Muscle layer of duodenum (tissue), 2 donors: ENCODE measurements at regions not wholly inside any gene's neighbourhood (a gene's known extent, or its start where the extent isn't known, plus 50 kb on each side); places are given as distances from the start of the nearest gene placed in this dataset.

Experiments
- H3K27ac ChIP-seq: one replicate; pipeline ENCODE4 v1.7.0; 2013; ENCODE audit warnings: mild to moderate bottlenecking, low read length
- H3K27me3 ChIP-seq: one replicate; pipeline ENCODE4 v1.7.0; 2013; ENCODE audit warnings: low read depth, mild to moderate bottlenecking, control low read depth, low read length
- H3K36me3 ChIP-seq, 2 donors: one replicate each; pipeline ENCODE4 v1.7.0; 2013; ENCODE audit warnings: low read length in 2 of 2, control low read depth in 1 of 2, mild to moderate bottlenecking in 1 of 2; ENCODE audit not compliant: insufficient read depth in 2 of 2, control insufficient read depth in 1 of 2
- H3K4me1 ChIP-seq, 2 donors: one replicate each; pipeline ENCODE4 v1.7.0; 2013; ENCODE audit warnings: low read length in 2 of 2, mild to moderate bottlenecking in 2 of 2, control low read depth in 1 of 2, moderate library complexity in 1 of 2; ENCODE audit not compliant: insufficient read depth in 2 of 2, control insufficient read depth in 1 of 2
- H3K4me3 ChIP-seq, 2 donors: one replicate each; pipeline ENCODE4 v1.7.0; 2013; ENCODE audit warnings: low read length in 2 of 2, low read depth in 1 of 2, mild to moderate bottlenecking in 1 of 2
- H3K9me3 ChIP-seq, 2 donors: one replicate each; pipeline ENCODE4 v1.7.0; 2013; ENCODE audit warnings: low read length in 2 of 2, control low read depth in 1 of 2, mild to moderate bottlenecking in 1 of 2; ENCODE audit not compliant: control insufficient read depth in 1 of 2
- donor health status: healthy.

DNA sequence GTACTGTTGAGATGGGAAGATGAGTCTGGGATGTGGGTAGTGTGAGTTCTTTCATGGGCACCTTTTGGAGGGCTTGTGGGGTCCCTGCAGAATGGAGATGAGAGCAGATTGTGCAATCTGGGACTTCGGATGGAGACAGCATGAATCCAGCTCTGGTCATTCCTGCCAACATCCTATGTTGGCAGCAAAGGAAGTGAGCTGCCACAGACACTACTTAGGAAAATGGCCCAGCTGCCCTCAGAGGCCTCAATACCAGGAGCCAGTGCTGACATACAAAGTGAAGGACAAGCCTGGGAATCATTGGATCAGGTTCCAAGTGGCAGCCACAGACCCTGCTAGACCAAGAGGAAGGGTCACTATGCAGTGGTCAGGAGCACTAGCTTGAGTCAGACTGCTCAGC, 402.8 kb downstream of the CDK5RAP2 start:
- Histone ChIP-seq H3K36me3 (no peaks in the 10 kb centered on the region), H3K9me3 (no peaks in the 10 kb centered on the region), H3K27ac (no peak overlapping the region), H3K4me3 (no peak overlapping the region), H3K4me1 (no peaks in the 10 kb centered on the region), H3K27me3 (no peaks in the 10 kb centered on the region)

- Histone ChIP-seq H3K27ac (no peak overlapping the region), H3K4me1 (no peaks in the 10 kb centered on the region), H3K9me3 (peaks cover 0 to 3% of the 10 kb centered on the region in 2 donors), H3K36me3 (no peaks in the 10 kb centered on the region), H3K27me3 (no peaks in the 10 kb centered on the region), H3K4me3 (no peak overlapping the region)
Observed at GRCh38 chr9:120175031-120175430, 404.9 kb downstream of the CDK5RAP2 start.

DNA sequence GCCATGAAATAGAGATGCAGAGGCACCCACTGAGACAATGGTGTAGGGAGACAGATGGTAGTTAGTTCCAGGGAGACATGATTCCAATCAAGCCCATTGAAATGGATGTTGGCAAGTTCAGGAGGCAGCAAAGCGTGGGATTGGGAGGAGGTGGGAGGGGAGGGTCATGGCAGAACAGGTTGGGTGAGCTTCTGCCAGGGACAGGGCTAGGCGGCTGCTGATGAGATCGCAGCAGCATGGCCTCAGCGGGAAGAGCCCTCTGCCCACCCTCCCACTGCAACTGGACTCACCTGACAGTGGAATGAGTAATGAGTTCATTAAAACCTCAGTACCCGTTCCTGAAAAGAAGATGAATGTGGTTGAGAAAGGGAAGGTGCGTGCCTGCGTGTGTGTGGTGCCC, 418.2 kb downstream of the CDK5RAP2 start:
- Histone ChIP-seq H3K4me3 (no peak overlapping the region), H3K36me3 (no peaks in the 10 kb centered on the region), H3K27me3 (no peaks in the 10 kb centered on the region), H3K9me3 (peaks cover 4 to 5% of the 10 kb centered on the region in 2 donors), H3K4me1 (no peaks in the 10 kb centered on the region), H3K27ac (no peak overlapping the region)

- Histone ChIP-seq H3K9me3 (peaks cover 4 to 10% of the 10 kb centered on the region in 2 donors), H3K27ac (no peak overlapping the region)
Observed at GRCh38 chr9:120158221-120158620, 421.7 kb downstream of the CDK5RAP2 start.

GRCh38 chr9:120156376-120156775, 423.6 kb downstream of the CDK5RAP2 start:
- peaks cover 4 to 10% of the 10 kb centered on the region in 2 donors for H3K9me3 ChIP-seq
- H3K36me3 ChIP-seq, result no peaks in the 10 kb centered on the region
- H3K4me1 ChIP-seq, result no peaks in the 10 kb centered on the region
- H3K27ac ChIP-seq, result no peak overlapping the region
- no peak overlapping the region for H3K4me3 ChIP-seq
- no peaks in the 10 kb centered on the region for H3K27me3 ChIP-seq

More at GRCh38 chr9:120158221-120158620, 421.7 kb downstream of the CDK5RAP2 start:
- Histone ChIP-seq H3K4me1 (no peaks in the 10 kb centered on the region), H3K27me3 (no peaks in the 10 kb centered on the region), H3K4me3 (no peak overlapping the region), H3K36me3 (no peaks in the 10 kb centered on the region)

DNA sequence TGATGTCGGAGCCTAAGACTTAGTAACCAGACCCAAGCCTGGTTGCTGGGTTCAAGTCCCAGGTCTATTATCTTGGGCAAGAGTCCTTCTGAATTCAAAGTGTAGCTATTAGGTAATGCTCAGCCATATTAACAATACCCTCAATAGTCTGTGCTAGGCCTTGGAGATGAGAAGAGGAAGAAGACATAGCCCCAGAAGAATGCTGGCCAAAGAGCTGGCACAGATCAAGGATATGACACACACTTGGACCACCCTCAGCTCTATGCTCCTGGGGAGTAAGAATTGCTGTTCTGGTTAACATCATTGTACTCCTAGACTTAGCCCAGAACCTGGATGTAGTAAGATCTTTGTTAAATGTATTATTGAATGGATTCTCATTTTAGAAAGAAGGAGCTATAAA, 426.7 kb downstream of the CDK5RAP2 start:
- no peak overlapping the region for H3K27ac ChIP-seq
- no peaks in the 10 kb centered on the region for H3K36me3 ChIP-seq
- H3K4me1 ChIP-seq, result no peaks in the 10 kb centered on the region
- H3K27me3 ChIP-seq, result no peaks in the 10 kb centered on the region
- peaks cover 0 to 4% of the 10 kb centered on the region in 2 donors for H3K9me3 ChIP-seq
- no peak overlapping the region for H3K4me3 ChIP-seq

GRCh38 chr9:120152295-120152694, 427.7 kb downstream of the CDK5RAP2 start:
- Histone ChIP-seq H3K4me1 (no peaks in the 10 kb centered on the region), H3K27ac (no peak overlapping the region), H3K9me3 (peaks cover 0 to 4% of the 10 kb centered on the region in 2 donors), H3K36me3 (no peaks in the 10 kb centered on the region), H3K27me3 (no peaks in the 10 kb centered on the region), H3K4me3 (no peak overlapping the region)

GRCh38 chr9:120151806-120152205, 428.2 kb downstream of the CDK5RAP2 start:
- no peaks in the 10 kb centered on the region for H3K27me3 ChIP-seq
- peaks cover 0 to 4% of the 10 kb centered on the region in 2 donors for H3K9me3 ChIP-seq
- H3K4me3 ChIP-seq, result no peak overlapping the region
- H3K27ac ChIP-seq, result no peak overlapping the region
- H3K36me3 ChIP-seq, result no peaks in the 10 kb centered on the region
- no peaks in the 10 kb centered on the region for H3K4me1 ChIP-seq

- no peak overlapping the region for H3K27ac ChIP-seq
- no peaks in the 10 kb centered on the region for H3K27me3 ChIP-seq
Observed at GRCh38 chr9:120151149-120151548, 428.8 kb downstream of the CDK5RAP2 start.

DNA sequence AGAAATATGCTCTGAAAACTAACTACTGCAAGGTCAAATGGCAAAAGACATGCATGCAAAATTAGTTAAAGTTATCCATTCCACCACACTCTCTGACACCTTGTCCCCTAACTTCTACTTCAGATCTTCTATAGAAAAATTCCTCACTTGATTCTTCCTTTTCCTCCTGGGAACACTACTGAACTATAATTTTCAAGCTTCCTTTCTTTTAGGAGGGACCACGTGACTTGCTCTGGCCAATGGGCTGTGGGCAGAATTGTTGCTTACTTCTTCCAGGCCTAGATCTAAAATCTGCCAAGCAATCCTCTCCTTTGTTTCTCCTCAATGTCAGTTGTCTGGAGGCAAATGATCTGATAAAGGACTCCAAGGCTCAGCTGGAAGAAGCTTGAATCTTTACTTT, 441.0 kb downstream of the CDK5RAP2 start:
- no peak overlapping the region for H3K4me3 ChIP-seq
- no peaks in the 10 kb centered on the region for H3K9me3 ChIP-seq
- H3K27me3 ChIP-seq, result no peaks in the 10 kb centered on the region
- H3K4me1 ChIP-seq, result no peaks in the 10 kb centered on the region
- H3K27ac ChIP-seq, result no peak overlapping the region
- no peaks in the 10 kb centered on the region for H3K36me3 ChIP-seq

More at GRCh38 chr9:120151149-120151548, 428.8 kb downstream of the CDK5RAP2 start:
- Histone ChIP-seq H3K4me1 (no peaks in the 10 kb centered on the region), H3K36me3 (no peaks in the 10 kb centered on the region), H3K4me3 (no peak overlapping the region), H3K9me3 (peaks cover 0 to 4% of the 10 kb centered on the region in 2 donors)

DNA sequence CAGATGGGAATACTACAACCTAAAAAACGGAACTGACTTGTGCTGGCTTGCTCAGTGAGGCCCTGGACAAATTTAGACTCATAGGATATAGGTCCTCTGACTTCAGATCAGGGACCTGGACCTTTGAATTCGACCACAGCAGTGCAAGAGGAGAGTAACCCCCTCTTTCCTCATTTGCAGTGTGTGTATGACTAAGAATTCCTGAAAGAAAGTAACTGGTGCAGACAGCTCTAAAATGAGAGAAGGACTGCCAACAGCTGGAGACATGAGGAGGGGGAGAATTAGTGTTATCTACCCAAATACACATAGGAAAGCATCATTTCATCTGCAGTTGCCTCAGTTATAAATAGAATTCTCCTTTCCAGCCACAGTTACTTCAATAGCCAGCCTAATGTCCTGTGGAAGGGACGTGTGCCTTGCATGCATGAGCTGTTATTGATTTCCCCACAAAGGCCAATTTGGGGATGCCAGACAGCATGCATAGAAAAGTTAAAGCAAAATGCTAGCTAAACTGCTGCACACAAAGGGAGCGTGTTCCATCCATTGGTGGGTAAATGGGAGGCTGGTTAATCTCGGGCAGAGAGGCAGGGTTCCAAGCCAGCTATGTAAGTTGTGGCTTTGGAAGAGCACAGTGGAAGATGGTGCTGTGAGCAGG, 442.7 kb downstream of the CDK5RAP2 start:
- Histone ChIP-seq H3K27me3 (no peaks in the 10 kb centered on the region), H3K27ac (no peak overlapping the region)

DNA sequence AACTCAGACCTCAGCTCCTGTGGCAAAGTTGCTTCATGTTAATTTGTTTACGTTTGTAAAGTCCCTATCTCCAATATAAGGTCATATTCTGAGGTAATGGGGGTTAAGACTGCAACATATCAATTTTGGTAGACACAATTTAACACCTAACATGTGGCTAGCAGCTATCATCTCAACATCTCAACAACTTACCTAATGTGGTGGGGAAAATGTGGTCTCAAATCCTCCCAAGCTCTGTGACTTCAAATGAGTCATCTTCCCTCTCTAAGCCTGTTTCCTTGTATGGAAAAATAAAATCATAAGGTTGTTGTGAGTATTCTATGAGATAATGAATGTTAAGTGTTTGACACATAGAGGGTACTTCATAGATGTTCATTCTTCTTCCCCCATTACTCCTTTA, 443.3 kb downstream of the CDK5RAP2 start:
- no peak overlapping the region for H3K4me3 ChIP-seq
- H3K27me3 ChIP-seq, result no peaks in the 10 kb centered on the region
- H3K9me3 ChIP-seq, result no peaks in the 10 kb centered on the region
- H3K27ac ChIP-seq, result no peak overlapping the region
- H3K36me3 ChIP-seq, result no peaks in the 10 kb centered on the region
- H3K4me1 ChIP-seq, result no peaks in the 10 kb centered on the region

More for the DNA sequence above, 442.7 kb downstream of the CDK5RAP2 start:
- no peaks in the 10 kb centered on the region for H3K4me1 ChIP-seq
- no peaks in the 10 kb centered on the region for H3K36me3 ChIP-seq
- H3K4me3 ChIP-seq, result no peak overlapping the region
- H3K9me3 ChIP-seq, result no peaks in the 10 kb centered on the region
